ENCODE measurements at regions not wholly inside any gene's neighbourhood (a gene's known extent, or its start where the extent isn't known, plus 50 kb on each side); places are given as distances from the start of the nearest gene placed in this dataset.

- TF ChIP-seq, protein P1, sequence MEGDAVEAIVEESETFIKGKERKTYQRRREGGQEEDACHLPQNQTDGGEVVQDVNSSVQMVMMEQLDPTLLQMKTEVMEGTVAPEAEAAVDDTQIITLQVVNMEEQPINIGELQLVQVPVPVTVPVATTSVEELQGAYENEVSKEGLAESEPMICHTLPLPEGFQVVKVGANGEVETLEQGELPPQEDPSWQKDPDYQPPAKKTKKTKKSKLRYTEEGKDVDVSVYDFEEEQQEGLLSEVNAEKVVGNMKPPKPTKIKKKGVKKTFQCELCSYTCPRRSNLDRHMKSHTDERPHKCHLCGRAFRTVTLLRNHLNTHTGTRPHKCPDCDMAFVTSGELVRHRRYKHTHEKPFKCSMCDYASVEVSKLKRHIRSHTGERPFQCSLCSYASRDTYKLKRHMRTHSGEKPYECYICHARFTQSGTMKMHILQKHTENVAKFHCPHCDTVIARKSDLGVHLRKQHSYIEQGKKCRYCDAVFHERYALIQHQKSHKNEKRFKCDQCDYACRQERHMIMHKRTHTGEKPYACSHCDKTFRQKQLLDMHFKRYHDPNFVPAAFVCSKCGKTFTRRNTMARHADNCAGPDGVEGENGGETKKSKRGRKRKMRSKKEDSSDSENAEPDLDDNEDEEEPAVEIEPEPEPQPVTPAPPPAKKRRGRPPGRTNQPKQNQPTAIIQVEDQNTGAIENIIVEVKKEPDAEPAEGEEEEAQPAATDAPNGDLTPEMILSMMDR (IDR thresholded peaks at IDR 0.05; ENCODE audit: borderline replicate concordance, insufficient read depth, low read depth, low read length) = no peak
- no peak overlapping the region for H3K4me3 ChIP-seq (ENCODE audit: low read depth, low read length)
Measured at GRCh38 chr11:91851908-91852307, 372.7 kb upstream of the FAT3 start.

GRCh38 chr11:91850533-91851275, 373.9 kb upstream of the FAT3 start:
- H3K4me3 ChIP-seq (ENCODE audit: low read depth, low read length) = no peak overlapping the region
- TF ChIP-seq, protein P1 (IDR thresholded peaks at IDR 0.05; ENCODE audit: borderline replicate concordance, insufficient read depth, low read depth, low read length) = no peak

DNA sequence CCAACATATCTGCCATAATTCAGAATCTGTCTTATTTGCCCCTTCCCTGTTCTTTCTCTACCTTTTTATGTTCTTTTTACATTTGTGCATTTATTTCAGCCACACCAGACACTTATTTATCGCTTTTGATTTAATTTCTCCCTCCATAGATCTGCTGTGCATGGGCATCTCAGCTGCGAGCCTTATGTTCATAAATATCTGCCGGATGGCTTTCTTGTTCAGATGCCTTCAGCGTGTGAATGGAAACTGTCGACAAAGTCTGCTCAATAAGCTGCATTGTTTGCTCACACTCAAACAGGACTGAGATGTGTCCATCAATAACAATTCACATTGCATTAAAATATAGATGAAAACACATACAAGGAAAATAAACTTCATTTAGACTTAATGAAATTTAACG, 374.6 kb upstream of the FAT3 start:
- TF ChIP-seq, protein P1 (IDR thresholded peaks at IDR 0.05; ENCODE audit: borderline replicate concordance, insufficient read depth, low read depth, low read length) = no peak
- H3K4me3 ChIP-seq (ENCODE audit: low read depth, low read length) = no peak overlapping the region

- no peak overlapping the region for H3K4me3 ChIP-seq (ENCODE audit: low read depth, low read length)
- TF ChIP-seq, protein P1 (IDR thresholded peaks at IDR 0.05; ENCODE audit: borderline replicate concordance, insufficient read depth, low read depth, low read length) = no peak
Measured at GRCh38 chr11:91846649-91847048, 378.0 kb upstream of the FAT3 start.

- TF ChIP-seq, protein P1 (IDR thresholded peaks at IDR 0.05; ENCODE audit: borderline replicate concordance, insufficient read depth, low read depth, low read length) = no peak
- no peak overlapping the region for H3K4me3 ChIP-seq (ENCODE audit: low read depth, low read length)
Measured at GRCh38 chr11:91846002-91846401, 378.6 kb upstream of the FAT3 start.

GRCh38 chr11:91840640-91841240, 383.9 kb upstream of the FAT3 start:
- no peak overlapping the region for H3K4me3 ChIP-seq (ENCODE audit: low read depth, low read length)
- TF ChIP-seq, protein P1 (IDR thresholded peaks at IDR 0.05; ENCODE audit: borderline replicate concordance, insufficient read depth, low read depth, low read length) = no peak
